ENCODE measurements at regions not wholly inside any gene's neighbourhood (a gene's known extent, or its start where the extent isn't known, plus 50 kb on each side); places are given as distances from the start of the nearest gene placed in this dataset.

DNA sequence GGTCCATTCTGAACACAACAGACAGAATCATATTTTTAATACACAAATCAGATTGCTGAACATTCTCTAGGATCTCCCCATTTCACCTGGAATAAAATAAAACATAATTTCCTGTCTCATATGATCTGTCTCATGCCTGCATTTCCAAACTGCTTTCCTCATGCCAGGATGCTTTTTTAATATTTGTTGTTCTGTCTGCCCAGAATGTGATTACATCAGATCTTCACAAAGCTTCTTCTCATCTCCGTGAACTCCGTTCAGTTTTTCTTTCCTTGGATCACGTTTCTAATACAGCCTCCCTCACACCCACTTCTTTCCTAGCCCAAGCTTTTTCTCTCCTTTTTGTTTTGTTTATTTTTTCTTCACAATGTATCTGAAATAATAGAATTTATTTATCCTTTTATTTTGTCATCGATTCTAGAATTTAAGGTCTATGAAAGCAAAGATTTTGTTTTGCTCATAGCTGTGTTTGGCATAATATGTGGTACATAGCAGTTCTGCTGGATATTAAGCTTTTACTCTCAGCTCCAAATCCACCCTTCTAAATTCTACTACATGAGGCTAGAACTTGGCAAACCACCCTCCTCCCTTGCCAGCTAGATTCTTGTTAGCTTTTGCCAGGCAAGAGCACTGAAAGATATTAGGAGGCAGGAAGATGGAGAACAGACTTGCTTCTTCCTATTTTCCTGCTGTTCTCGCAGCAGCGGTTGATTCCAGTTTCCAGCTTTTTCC, 165.5 kb upstream of the SLIT2 start (continued):
- no peak for TF ChIP-seq BMI1 (IDR thresholded peaks at IDR 0.05; ENCODE audit: borderline replicate concordance)
- no peak for TF ChIP-seq ZNF217 (IDR thresholded peaks at IDR 0.05)
- TF ChIP-seq NR2F1 (conservative IDR thresholded peaks at IDR 0.05), result no peak
- no peak for TF ChIP-seq CREB1 (IDR thresholded peaks at IDR 0.05; ENCODE audit: low read depth)

GRCh38 chr4:20085653-20086052, 166.1 kb upstream of the SLIT2 start:
- no peak for FAIRE-seq
- TF ChIP-seq SRF (IDR thresholded peaks at IDR 0.05; ENCODE audit: low read depth in 2 of 2, low read length in 2 of 2) (no peak), ATF3 (IDR thresholded peaks at IDR 0.05; ENCODE audit: borderline replicate concordance, extremely low read depth, low read depth, low read length) (no peak), SREBF2 (IDR thresholded peaks at IDR 0.05; ENCODE audit: low read length) (no peak), RFX5 (IDR thresholded peaks at IDR 0.05; ENCODE audit: low read depth, low read length) (no peak), ZBTB11 (CRISPR knock-in tag; IDR thresholded peaks at IDR 0.05) (no peak), HDGF (IDR thresholded peaks at IDR 0.05) (no peak), POU2F2 (IDR thresholded peaks at IDR 0.05; ENCODE audit: borderline replicate concordance, low read depth, low read length) (no peak), ETV6 (conservative IDR thresholded peaks at IDR 0.05 in 1 of 2, IDR thresholded peaks at IDR 0.05 in 1 of 2; ENCODE audit: borderline replicate concordance in 1 of 2, low read depth in 1 of 2) (no peak), CBX3 (IDR thresholded peaks at IDR 0.05; ENCODE audit: borderline replicate concordance, low read depth) (no peak), MTA2 (IDR thresholded peaks at IDR 0.05; ENCODE audit: low read depth) (no peak)
- TF ChIP-seq, protein P1, sequence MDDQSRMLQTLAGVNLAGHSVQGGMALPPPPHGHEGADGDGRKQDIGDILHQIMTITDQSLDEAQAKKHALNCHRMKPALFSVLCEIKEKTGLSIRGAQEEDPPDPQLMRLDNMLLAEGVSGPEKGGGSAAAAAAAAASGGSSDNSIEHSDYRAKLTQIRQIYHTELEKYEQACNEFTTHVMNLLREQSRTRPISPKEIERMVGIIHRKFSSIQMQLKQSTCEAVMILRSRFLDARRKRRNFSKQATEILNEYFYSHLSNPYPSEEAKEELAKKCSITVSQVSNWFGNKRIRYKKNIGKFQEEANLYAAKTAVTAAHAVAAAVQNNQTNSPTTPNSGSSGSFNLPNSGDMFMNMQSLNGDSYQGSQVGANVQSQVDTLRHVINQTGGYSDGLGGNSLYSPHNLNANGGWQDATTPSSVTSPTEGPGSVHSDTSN (IDR thresholded peaks at IDR 0.05; ENCODE audit: insufficient replicate concordance, low read depth, low read length), result no peak
- TF ChIP-seq, protein P2, sequence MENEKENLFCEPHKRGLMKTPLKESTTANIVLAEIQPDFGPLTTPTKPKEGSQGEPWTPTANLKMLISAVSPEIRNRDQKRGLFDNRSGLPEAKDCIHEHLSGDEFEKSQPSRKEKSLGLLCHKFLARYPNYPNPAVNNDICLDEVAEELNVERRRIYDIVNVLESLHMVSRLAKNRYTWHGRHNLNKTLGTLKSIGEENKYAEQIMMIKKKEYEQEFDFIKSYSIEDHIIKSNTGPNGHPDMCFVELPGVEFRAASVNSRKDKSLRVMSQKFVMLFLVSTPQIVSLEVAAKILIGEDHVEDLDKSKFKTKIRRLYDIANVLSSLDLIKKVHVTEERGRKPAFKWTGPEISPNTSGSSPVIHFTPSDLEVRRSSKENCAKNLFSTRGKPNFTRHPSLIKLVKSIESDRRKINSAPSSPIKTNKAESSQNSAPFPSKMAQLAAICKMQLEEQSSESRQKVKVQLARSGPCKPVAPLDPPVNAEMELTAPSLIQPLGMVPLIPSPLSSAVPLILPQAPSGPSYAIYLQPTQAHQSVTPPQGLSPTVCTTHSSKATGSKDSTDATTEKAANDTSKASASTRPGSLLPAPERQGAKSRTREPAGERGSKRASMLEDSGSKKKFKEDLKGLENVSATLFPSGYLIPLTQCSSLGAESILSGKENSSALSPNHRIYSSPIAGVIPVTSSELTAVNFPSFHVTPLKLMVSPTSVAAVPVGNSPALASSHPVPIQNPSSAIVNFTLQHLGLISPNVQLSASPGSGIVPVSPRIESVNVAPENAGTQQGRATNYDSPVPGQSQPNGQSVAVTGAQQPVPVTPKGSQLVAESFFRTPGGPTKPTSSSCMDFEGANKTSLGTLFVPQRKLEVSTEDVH (IDR thresholded peaks at IDR 0.05; ENCODE audit: low read depth, partially characterized antibody), result no peak

More at GRCh38 chr4:20085653-20086052, 166.1 kb upstream of the SLIT2 start:
- Histone ChIP-seq H3K27ac (ENCODE audit: control insufficient read depth, insufficient read depth) (no peak overlapping the region), H3K9ac (ENCODE audit: control insufficient read depth, insufficient read depth, low read length) (no peak overlapping the region), H2AFZ (ENCODE audit: control insufficient read depth, low read depth, low read length) (no peak overlapping the region), H3K4me2 (ENCODE audit: control insufficient read depth, insufficient read depth) (no peak overlapping the region), H3K4me1 (ENCODE audit: control insufficient read depth, insufficient read depth, low read length) (no peaks in the 10 kb centered on the region), H3K36me3 (ENCODE audit: control insufficient read depth in 2 of 2, insufficient read depth in 2 of 2, low read length in 1 of 2) (no peaks in the 10 kb centered on the region), H4K20me1 (ENCODE audit: control insufficient read depth, insufficient read depth) (no peaks in the 10 kb centered on the region), H3K27me3 (replicated peaks in 1 of 2; ENCODE audit: control insufficient read depth in 2 of 2, insufficient read depth in 2 of 2, low read length in 1 of 2) (no peaks in the 10 kb centered on the region), H3K4me3 (no peak overlapping the region), H3K79me2 (ENCODE audit: control insufficient read depth, insufficient read depth, low read length) (no peaks in the 10 kb centered on the region), H3K9me3 (replicated peaks; ENCODE audit: control insufficient read depth, insufficient read depth, low read length) (no peaks in the 10 kb centered on the region)
- in situ Hi-C loops (cut with MboI) (no loop called here), intact Hi-C loops (cut with micrococcal nuclease; ENCODE audit: unreplicated experiment) (no loop called here)
- ATAC-seq (no peak), DNase-seq (ENCODE audit: low read depth, low spot score) (no peak)
- RAD21 ChIA-PET (ENCODE audit: unreplicated experiment), result no interaction called here
- CTCF ChIA-PET, result interaction anchor here (1.2 kb wide), 1 partner anchor 12 kb away, joined by 3 read pairs; no protein-coding TSS in a partner anchor
- SMC1A ChIA-PET (ENCODE audit: uncharacterized antibody, unreplicated experiment), result no interaction called here
- POLR2A ChIA-PET, result no interaction called here
- 100% methylated on average over 1 of the region's 1 CpG for WGBS (ENCODE audit: insufficient coverage, insufficient replicate concordance, low lambda C conversion rate, missing lambda C conversion rate)
- no TSS peak for BruUV-seq (replicated peaks)

Data from GM12878 (cell line).